NCI-H2029 treated with DMSO at 0.1 percent for 48 hours (cell line): ENCODE measurements at regions not wholly inside any gene's neighbourhood (a gene's known extent, or its start where the extent isn't known, plus 50 kb on each side); places are given as distances from the start of the nearest gene placed in this dataset.
"Not testable (repeated sequence)": the region's sequence is repeated elsewhere in the genome, so short reads cannot be mapped to it uniquely, and the experiment has no call there.

ENCODE experiments used
- DNase-seq: peaks from one replicate; lab custom pipeline; 2025; lab: John Stamatoyannopoulos, UW

DNA sequence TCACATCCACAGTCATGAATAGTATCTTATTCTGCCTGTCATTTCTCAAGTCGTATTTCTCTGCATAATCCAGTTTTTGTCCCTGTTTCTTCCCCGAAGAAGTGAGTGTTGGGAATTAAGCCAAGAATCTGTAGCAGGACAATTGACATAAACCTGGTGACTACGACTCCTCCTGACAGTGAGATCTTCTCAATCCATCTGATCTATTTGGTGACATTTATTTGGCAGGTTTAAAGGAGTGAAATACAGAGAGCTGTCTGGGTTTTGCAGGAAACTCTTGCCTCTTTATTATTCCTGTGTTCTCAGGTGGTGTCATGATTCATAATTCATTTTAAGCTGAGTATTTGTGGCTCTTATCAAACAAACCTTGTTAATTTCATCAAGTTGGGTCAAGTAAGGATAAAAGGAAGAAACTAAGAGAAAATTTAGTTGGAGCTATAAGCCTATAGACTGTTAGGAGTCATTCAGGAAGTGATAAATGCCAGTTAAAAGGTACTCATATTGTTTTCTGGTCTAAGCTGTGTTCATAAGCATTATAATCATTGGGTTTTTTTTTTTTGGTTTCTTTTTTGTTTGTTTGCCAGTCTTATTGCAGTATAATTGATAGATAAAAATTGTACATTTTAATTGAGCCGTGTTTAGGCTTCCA, 95.9 kb upstream of the PCSK1 start:
- DNase-seq, result peak; percentile 71

DNA sequence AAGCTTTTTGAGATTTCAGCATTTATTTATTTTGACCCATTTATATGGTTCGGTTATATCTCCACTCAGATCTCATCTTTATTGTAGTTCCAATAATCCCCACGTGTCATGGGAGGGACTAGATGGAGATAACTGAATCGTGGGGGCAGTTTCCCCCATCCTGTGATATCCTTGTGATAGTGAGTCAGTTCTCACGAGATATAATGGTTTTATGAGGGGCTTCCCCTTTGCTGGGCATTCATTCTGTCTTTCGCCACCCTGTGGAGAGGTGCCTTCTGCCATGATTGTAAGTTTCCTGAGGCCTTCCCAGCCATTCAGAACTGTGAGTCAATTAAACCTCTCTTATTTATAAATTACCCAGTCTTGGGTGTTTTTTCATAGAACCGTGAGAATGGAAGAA, 96.5 kb upstream of the PCSK1 start:
- no peak for DNase-seq

- no peak for DNase-seq
Observed at GRCh38 chr5:96530901-96531300, 97.9 kb upstream of the PCSK1 start.

DNA sequence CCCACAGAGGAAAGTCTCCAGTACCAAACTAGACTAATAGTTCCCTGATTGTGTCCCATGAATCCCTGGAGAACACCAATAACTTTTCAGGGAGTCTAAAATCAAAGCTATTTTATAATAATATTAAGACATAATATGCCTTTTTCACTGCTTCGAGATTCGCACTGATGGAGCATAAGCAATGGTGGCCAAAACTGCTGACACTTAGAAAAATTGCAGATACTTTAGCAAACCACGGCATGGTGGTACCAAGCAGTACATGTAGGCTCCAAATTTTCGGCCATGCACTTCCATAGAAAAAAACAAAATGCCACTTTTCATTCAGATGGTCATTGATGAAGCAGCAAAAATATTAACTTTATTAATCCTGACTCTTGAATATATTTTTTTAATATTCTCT, 100.3 kb upstream of the PCSK1 start:
- no peak for DNase-seq

GRCh38 chr5:96537386-96537785, 104.3 kb upstream of the PCSK1 start:
- DNase-seq, result no peak

- no peak for DNase-seq
Observed at GRCh38 chr5:96538808-96539250, 105.8 kb upstream of the PCSK1 start.

DNA sequence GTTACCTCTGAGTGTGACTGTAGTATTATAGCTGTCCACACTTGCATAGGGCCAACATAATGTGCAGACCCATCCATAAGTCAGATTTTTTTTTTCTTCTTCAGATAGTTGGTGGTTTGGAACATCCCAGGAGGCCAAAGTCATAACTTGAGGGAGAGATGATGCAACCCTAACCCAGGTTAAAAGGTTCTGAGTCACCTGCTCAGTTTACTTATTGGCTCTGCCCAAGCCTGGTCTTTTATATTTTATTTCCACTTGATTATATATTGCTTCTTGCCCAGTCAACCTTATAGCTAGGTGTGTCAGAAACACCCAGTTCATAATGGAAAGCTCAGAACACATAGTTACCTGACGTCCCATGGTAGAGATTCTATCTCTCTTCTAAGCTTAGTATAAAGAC, 113.1 kb upstream of the PCSK1 start:
- no peak for DNase-seq

DNA sequence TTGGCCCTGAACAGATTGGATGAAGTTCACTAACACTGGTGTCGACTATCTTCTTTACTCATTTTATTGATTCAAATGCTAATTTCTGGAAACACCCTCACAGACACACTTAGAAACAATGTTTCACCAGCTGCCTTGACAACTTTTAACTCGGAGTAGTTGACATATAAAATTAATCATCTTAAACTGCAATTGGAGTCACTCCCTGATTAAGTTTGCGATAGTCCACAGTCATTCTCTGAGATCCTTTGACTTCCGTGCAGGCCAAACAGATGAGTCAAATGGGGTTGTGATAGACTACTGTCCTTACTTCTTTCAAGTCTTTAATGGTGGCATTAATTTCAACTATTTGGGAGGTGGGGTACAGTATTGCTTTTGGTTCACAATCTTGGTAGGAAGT, 114.4 kb upstream of the PCSK1 start:
- DNase-seq, result no peak

DNA sequence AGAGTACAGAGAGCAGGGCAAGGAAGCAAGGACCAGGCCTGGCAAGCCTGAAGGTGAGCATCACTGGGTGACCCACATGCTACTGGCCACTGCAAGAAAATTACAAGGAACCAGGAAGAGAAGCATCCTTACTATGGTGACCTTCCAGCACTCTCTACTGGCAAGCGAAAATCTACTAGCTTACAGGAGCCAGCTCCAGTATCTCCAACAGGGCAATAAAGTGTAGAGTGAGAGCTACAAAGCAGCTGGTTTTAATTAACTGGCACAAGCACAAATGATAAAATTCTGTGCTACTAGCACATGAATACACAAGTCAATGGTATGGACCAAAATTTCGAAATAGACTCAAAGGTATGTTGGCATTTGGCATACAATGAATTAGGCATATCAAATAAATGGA, 113.3 kb upstream of the CAST start:
- DNase-seq, result no peak

- DNase-seq, result not testable (repeated sequence)
Observed at GRCh38 chr5:96560857-96561256, 101.3 kb upstream of the CAST start.

GRCh38 chr5:96562614-96563013, 99.6 kb upstream of the CAST start:
- DNase-seq, result no peak

- no peak for DNase-seq
Observed at GRCh38 chr5:96563816-96564215, 98.4 kb upstream of the CAST start.

DNA sequence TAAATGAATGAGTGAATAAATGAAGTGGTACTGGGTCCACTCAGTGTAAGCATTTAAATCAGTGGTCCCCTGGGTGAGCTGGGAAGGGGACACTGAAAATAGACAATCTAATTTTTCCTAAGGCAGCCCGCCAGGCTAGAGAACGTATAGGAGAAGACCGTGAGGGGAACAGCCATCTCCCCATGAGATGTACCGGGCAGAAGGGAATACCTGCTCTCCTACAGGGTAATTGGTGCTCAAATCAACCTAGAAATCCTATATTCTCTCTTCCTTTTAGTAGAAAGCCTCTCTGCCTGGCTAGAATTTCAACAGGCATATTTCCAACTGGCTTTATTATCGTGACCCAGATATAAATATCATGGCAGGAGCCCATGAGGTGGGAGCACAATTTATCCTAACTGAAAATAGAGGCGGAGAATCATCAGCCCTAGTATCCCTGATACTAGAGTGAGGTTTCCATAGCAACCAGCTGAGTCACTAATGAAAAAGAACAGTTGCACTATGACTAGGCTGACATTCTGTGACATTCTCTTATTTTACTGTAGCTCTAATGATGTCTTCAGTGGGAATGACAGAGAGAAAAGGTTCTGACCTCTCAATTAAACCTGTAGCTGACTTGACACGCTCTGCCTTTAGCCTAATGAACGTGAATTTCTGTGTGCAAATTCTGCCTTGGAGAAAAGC, 96.5 kb upstream of the CAST start:
- DNase-seq, result no peak

DNA sequence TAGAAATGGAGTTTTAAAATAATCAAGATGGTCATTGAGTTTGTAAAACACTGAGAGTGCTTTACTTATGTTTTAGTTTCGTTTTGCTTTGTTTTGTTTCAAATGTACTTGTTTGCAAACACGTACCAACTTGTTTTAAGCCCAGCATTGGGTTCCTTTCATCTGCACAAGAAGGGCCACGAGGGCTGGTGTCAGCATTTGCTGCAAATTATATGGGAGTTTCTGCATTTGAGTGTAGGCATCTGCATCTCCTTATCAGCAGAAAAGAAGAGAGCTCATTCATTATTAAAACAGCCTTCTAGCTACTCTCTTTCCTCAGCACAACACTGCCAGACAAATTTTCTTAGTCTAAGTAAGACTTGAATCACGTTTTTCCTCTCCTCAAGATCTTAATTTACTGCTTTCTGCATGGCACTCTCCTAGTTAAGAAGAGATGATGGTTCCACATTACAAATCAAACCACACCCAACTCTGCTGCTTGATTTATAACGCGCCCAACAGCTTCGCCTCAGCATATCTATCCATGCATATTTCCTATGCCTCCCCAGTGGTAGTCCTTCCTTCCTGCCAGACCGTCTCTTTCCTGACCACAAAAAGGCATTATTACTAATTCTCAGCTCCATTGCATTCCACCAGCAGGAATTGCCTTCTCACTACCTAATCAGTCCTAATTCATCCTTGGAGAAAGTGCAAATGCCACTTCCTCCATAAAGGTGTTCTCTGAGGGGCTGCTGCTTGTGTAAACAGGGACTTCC, 95.2 kb upstream of the CAST start:
- no peak for DNase-seq

GRCh38 chr5:96569332-96569731, 92.8 kb upstream of the CAST start:
- DNase-seq, result no peak

DNA sequence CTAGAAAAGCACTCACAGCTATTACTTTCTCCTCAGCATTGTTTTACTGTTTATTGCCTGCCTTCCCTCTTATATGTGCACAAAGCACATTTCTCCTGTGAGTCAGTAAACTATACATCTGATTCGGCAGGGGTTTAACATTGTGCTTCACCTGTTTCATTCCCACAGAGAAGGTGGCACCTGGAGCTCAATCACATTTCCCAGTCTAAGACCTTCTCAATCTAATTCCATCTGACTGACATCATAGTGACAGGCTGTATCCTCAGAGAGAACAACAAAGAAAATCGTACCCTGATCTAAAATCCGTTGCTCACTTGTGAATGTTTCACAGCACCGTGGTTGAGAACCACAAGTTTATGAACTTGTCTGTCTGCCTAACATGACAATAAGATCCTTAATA, 92.4 kb upstream of the CAST start:
- DNase-seq, result no peak

DNA sequence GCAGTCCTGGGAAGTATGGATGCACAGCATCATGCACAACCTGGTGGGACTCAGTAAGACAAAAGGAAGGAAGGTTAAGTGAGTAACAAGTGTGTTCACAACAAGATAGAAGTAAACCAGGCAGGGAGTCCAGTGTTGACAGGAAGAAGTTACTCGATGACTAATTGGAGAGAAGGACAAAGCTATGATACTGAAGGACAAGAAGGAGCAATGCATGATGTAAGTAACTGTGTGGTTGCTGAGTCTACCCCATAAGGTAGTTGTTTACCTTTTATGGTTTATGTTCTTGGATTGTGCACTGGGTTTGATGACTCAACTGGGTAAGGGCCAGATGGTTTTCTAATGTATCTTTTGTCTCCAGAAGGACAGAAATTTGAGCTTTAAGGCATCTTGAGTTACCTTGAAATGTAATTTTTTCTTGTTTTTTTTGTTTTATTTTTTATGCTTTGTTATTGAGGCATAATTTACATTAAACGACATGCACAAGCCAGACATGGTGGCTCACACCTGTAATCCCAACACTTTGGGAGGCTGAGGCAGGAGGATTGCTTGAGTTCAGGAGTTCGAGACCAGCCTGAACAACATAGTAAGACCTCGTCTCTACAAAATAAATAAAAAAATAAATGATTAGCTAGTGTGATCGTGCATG, 89.2 kb upstream of the CAST start:
- no peak for DNase-seq

GRCh38 chr5:96573513-96573894, 88.7 kb upstream of the CAST start:
- DNase-seq, result no peak

DNA sequence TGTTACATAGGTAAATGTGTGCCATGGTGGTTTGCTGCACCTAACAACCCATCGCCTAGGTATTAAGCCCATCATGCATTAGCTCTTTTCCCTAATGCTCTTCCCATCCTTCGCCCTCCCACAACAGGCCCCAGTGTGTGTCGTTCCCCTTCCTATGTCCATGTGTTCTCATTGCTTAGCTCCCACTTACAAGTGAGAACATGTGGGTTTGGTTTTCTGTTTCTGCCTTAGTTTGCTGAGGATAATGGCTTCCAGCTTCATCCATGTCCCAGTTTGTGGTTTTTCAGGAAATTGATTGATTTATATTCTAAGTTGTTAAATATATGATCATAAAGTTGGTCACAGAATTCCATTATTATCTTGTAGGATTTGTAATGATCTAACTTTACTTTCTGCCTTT, 85.3 kb upstream of the CAST start:
- no peak for DNase-seq

- DNase-seq, result no peak
Observed at GRCh38 chr5:96577909-96578308, 84.3 kb upstream of the CAST start.

- DNase-seq, result no peak
Observed at GRCh38 chr5:96579711-96580110, 82.5 kb upstream of the CAST start.

DNA sequence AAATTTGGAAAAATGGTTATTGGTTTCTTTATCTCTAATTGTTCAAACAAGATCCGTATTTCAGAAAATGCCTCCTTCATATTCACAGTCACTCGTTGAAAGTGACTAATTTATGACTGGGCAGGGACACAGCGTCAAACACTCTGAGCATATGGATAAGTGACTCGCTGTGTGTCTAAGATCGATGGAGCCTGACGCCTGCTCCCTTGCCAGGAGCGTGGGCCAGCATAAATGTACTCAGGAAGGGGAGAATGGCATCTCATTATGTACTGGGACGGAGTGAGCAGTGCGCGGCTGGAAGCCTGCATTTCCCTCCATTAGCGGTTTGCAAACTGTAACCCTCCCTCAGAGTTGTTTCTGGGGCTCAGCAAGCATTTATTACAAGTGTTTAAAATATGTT, 79.8 kb upstream of the CAST start:
- peak; percentile 82 for DNase-seq

GRCh38 chr5:96584712-96585111, 77.5 kb upstream of the CAST start:
- no peak for DNase-seq
